ENCODE measurements at regions not wholly inside any gene's neighbourhood (a gene's known extent, or its start where the extent isn't known, plus 50 kb on each side); places are given as distances from the start of the nearest gene placed in this dataset.
"Not testable (repeated sequence)": the region's sequence is repeated elsewhere in the genome, so short reads cannot be mapped to it uniquely, and the experiment has no call there.

DNA sequence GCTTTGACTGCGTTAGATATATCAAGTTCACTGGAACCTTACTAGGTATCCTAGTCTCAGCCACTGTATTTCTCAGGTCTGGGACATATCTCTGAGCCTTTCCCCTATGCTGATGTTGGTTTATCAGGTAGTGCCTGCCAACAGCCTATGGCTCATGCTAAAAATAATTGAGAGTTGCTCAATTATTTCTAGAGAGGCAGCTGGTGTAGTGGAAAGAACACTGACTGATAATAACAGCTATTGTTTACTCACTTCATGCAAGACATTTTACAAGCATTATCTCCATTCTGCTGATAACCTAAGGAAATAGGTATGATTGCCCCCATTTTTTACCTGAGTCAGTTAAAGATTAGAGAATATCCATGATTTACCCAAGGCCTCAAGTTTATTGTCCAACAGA lies 231.4 kb downstream of the LRRN1 start:
- DNase-seq: no peak

DNA sequence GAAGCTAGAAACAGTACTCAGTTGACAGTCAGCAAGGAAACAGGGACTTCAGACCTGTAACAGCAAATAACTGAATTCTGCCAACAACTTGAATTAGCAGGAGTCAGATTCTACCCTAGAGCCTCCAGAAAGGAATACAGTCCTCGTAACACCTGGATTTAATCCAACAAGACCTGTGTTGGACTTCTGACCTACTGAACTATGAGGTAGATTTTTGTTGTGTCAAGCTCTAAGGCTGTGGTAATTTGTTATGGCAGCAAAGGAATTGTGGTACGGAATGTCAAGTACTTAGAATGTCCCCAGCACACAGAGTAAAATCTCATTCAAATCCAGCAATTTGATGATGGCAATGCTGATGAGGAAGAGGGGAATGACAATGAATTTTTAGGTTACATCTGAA lies 234.1 kb downstream of the LRRN1 start:
- no peak for DNase-seq

DNA sequence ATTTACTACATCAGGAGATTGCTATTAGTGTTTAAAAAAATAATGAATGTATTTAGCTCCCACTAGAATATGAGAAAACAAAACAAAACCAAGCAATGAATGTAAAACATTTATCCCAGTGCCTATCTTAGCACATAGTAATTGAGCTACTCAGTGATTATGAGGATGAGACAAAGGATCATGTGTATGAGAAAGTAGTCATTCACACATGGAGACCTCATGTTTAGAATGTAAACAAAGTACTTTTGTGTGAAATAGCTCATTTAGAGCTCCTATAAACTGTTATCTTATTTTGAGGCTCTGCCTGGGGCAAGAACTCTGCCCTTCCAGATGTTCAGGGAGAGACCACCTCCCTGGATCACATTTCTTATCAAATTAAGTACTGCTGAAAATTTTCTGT lies 236.8 kb downstream of the LRRN1 start:
- no peak for DNase-seq

DNA sequence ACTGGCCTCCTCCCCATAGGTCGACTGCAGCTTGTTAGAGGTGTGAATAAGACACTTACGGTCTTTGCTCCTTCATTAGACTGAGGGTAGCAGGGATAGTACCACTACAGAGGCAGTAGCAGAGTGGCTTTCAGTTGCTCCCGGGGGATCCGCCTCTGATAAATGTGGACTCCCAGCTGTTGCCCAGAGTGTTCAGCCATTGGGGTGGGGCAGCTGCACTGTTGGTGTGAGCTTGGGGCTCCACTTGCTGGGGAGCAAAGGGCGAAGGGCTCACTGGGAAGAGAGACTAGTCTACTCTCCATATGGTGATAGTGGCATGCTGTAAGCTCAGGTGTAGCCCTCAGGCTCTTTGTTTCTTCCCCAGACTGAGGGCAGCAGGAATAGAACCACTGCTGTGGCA lies 239.1 kb downstream of the LRRN1 start:
- DNase-seq: no peak

DNA sequence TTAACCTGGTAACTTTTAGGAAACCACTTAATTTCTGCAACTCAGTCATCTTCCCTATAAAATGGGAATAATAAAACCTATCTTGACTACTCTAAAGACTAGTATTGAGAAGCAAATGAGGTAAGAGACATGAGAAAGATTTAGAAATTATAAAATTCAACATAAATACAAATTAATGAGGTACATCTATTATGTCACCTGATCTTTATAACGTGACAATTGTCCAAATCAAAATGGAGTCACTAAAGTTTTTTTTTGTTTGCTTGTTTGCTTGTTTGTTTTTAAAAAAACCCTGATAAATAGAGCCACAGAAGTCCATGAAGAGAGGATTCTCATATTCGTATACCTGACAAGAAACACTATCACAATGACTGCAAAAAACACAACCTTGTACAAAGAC lies 242.8 kb downstream of the LRRN1 start:
- DNase-seq: no peak

DNA sequence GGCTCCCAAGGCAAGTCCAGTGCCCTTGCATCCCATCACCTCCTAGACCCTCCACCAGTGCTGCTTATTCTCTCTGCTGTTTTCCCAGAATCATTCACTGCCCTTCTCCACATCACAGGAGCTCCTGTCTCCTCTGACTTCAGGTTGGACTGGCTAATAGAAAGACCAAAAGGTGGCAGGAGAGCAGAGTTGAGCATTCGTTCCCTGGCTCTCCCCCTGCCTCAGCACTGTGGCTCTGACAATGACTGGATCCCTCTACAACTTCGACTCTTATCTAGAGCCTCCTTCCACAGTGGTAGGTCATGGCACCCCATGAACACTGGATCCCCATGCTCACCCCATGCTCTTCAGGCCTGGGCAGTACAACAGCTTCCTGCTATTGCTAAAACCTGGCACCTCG lies 243.6 kb downstream of the LRRN1 start:
- DNase-seq: no peak

DNA sequence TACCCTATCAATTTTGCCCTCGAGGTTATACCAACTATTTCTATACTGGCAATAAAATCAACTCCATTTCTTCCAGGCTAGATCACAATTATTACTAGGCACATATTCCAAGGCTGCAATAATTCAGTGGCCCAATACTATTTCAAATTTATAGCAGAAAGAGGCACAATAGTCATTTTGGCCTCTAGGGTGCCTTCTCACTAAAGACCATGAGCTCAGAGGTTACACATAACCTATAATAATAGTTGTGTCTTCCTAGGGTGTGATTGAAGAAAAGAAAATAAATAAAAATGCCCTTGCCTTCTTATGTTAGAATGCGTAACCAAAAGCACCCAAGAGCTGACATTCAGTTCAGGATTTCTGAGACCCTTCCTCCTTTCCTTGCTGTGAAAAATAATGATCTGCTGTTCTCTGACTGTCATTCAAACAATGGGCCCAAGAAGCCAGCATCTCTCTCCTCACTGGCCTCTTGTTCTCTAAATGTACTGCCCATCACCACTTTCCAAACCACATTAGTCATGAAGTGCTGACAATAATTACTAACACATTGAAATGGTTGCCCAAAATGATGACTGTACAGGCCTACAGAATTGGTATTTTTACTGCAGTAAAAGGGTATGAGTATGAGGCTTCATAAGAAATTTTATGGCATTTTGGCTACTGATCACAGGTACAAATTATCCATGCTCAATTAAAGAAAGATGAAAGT lies 244.8 kb downstream of the LRRN1 start:
- no peak for DNase-seq

DNA sequence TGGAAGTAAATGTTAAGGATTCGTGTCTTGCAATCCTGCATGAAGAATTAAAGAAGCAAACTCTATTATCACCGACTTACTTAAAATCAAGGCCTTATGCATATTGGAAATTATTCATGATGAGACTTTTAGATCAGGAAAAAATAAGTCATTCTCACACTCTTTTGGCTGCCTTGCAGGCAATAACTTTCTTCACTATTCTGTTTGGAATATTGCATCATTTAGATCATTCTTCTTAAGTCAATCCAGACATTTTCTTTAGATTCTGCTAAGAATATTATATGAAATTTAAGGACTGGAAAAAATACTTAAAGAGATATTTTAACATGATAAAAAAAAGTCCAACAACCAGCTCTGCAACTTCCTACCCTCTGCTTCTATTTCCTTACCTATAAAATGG lies 245.4 kb downstream of the LRRN1 start:
- no peak for DNase-seq

DNA sequence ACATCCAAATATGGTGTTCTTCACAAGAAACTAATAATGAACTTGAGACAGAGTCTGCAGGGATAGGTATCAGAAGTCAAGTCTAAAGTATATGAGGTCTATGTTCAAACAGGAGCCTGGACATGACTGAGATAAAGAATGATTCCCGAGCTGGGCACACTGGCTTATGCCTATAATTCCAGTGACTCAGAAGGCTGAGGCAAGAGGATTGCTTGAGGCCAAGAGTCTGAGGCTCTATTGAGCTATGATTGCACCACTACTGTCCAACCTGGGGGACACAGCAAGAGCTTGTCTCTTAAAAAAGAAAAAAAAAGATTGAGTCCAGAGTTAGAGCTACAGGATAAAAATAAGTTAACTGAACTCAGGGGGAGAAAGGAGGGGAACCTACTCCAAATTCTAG lies 246.5 kb downstream of the LRRN1 start:
- DNase-seq: no peak

DNA sequence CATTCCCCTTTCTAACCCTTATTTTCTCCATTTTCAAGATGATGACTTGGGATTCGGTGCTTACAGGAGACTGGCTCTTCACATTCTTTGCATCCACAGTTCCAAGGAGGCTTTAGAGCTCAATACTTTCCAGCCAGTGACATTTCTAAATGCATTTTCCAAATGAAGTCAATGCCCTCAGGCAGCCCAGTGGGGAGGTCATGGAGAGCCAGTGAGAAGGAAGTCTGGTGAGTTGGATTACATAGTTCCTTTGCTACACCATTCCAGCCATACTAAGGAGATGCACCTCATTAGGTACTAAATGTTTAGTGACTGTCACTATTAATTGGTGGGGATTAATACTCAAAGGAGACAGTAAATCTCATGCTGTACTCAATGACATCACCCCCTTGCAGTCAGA lies 248.1 kb downstream of the LRRN1 start:
- no peak for DNase-seq

DNA sequence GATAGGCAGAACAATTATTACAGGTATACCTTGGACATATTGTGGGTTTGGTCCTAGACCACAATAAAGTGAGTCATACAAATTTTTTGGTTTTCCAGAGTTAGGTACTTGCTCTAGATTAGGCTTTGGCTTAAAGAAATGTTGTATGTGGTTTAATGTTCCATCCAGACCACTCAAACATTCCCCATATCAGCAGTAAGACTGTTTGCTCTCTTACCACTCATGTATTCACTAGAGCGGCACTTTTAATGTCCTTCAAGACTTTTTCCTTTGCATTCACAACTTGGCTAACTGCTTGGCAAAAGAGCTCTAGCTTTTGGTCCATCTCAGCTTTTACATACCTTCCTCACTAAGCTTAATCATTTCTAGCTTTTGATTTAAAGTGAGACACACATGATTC lies 250.5 kb upstream of the SETMAR start:
- DNase-seq: no peak

DNA sequence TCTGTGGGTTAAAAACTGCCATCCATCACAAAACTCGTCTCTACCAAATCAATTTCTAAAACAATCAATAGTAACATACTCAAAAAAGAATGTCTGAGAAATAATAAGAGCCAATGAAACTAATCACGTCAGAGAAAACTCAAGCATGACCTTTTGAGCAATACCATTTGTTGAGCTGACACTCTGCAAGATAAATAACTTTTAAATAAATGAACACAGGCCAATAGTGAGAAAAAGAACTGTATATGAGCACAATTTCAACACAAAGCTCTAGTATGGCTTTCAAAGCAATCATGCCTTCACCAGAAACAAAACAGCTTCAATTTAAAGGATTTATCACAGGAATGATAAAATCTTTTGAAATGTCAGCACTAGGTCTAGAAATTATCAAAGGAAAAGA lies 249.2 kb upstream of the SETMAR start:
- DNase-seq: no peak

DNA sequence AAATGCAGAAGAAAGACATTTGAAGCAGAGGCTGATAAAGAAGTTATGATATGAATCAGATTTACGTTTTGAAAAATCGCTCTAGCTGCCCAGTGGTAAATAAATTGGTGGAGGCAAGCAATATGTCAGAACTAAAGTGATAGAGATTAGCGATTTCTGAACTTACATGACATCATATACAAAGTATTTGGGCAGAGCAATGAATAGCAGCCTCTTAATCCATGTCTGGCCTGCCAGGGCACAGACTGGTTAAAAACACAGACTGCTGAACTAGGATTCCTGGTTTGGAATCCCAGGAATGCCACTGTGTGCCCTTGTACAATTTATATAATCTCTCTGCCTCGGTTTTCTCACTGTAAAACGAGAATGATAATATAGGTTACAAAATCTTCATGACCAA lies 243.1 kb upstream of the SETMAR start:
- DNase-seq: peak; percentile 28

DNA sequence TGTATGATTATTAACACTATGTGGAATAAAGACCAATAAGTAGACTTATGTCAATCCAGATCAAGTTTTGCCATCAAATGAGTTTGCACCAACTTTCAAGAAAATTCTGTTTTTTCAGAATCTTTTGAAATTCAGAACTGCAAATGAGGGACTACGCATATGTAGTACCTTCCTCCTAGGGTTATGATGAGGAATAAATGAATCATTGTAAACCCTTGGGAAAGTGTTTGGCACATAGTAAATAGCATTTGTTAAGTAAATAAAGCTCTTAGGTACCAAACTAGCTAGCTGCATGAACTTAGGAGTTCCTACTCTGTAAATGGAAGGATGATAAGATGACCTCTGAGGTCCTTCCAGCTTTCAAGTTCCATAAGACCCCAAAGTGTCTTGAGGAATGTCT lies 242.6 kb upstream of the SETMAR start:
- DNase-seq: no peak

DNA sequence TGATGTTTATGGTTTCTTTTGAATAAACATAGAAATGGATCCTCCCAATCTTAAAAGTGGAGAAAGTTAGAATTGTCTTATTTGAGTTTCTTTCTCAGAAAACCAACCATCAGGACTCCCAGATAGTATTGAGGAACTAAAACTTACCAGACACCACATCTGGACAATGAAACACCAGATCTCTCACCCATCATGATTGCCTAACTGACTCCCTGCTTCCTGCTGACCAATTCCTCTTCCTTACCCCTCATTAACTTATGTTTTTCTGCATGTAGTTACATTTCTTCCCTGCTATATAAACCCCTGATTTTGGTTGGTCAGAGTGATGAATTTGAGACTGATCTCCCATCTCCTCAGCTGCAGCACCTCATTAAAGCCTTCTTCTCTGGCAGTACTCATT lies 242.0 kb upstream of the SETMAR start:
- DNase-seq: no peak

DNA sequence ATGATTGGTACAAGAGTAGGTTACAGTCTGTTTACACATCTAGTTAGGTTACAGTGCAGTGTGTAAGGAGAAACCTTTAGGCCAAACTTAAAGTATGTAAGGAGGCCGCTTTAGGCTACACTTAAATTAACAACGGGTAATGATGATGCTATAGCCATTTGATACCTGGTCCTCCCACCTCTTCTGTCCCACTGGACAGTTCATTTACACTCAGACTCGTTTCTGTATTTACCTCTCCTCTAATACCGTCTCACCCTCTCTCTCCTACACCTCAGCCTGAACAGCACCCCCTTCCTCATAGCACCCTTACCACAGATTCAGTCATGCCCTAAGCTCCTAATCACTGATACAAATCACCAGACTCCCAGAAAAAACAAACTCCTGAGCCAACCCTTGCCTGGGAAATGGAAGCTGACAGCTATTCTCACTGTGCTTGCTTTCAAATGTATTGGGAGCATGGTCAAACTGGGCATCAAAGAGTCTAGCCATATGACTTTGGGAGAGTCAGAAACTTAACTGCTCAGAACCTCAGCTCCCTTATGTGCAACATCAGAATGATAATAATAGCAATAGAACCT lies 241.3 kb upstream of the SETMAR start:
- DNase-seq: no peak

DNA sequence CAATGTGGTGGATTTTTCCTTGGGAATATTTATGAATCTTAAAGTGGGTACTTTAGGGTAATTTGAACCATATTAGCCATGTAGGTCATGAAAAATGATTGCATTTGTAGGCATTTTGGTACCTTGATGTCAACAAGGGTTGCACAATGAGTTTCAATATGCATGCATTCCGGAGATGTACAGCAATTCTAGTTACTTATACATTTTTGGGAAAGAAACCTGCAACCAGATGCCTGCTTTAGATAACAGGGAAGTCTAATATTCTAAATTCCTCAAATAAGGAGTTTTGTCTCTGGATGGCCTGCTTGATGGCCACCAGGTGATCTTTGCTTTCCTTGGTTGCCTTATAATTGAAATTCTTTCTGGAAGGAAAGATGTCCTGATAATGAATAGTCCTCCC lies 240.5 kb upstream of the SETMAR start:
- no peak for DNase-seq

DNA sequence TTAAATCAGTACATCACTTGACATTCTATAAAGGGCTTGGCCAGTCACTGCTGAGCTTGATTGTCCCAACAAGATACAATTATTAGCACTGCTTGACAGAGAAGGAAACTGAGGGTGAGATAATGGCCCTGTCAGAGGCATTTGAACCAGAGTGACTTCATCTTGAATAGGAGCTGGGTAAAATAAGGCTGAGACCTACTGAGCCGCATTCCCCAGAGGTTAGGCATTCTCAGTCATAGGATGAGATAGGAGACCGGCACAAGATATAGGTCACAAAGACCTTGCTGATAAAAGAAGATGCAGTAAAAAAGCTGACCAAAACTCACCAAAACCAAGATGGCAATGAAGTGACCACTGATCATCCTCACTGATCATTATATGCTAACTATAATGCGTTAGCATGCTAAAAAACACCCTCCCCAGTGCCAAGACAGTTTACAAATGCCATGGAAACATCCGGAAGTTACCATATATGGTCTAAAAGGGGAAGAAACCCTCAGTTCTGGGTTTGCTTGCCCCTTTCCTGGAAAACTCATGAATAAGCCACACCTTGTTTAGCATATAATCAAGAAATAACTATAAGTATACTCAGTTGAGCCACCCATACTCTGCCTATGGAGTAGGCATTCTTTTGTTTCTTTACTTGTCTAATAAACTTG lies 239.1 kb upstream of the SETMAR start:
- DNase-seq: no peak

DNA sequence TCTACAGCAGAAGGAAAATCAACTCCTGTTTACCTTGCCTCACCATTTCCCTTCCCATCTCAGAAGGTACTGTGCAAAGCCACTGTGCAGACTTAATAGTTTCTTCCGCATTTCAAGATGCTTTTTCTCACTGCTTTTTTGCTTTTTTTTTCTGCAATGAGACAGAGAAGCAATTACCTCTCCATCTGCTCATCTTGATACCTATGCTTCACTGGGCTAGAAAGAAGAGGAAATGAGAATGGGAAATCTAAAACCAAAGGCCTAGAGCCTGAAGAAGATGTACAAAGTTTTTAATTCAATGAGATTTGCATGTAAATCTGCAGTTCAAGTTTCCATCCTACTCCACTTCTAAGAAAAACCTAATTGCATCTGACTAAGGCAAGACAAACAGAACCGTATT lies 238.1 kb upstream of the SETMAR start:
- DNase-seq: no peak

DNA sequence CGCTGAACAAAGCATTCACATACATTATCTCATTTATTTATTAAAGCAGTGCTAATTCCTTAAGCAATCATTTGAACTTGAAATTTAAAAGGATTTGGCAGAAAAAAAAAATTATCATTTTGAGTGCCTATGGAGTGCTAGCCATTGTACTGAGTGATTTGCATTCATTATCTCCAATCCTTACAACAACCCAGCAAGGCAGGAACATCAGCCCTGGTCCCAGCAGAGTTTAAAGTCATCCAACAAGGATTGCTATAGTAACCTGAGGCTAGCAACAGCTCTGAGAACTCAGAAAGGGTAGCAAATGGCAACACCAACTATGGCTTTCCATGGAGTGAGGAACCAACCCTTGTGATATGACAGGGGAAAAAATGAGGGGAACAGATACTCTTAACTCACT lies 237.6 kb upstream of the SETMAR start:
- DNase-seq: no peak

DNA sequence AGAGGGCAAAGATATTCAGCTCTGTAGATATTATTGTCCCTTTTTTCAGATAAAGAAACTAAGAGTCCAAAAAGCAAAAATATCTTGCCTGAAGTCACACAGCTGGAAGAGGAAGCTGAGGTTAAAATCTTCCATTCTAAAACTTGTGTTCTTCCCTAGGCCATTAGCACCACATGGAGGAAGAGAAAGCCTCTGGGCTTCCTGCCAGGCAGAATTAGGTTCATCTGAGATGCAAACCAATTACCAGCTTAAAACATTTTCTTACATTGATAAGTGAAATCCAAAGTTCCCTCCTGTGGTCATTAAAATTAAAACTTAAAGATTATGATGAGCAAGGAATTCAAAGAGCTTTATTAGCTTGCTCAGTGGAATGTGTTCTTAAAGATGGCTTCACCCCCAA lies 235.3 kb upstream of the SETMAR start:
- DNase-seq: no peak

DNA sequence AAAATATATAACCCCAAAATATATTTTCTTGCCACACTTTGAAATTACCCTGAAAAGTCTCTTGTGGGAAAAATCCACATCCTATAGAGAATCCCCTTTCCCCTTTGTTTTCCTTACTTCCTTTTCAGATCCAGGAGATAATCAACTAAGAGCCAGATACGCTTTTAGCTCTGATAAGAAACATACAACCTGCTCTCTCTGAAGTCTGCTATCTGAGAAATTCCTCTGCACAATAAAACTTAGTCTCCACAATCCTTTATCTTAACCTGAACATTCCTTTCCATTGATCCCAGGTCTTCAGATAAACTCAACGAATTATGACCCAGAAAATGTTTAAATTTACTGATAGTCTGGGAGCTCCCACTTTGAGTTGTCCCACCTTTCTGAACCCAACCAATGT lies 233.4 kb upstream of the SETMAR start:
- no peak for DNase-seq

DNA sequence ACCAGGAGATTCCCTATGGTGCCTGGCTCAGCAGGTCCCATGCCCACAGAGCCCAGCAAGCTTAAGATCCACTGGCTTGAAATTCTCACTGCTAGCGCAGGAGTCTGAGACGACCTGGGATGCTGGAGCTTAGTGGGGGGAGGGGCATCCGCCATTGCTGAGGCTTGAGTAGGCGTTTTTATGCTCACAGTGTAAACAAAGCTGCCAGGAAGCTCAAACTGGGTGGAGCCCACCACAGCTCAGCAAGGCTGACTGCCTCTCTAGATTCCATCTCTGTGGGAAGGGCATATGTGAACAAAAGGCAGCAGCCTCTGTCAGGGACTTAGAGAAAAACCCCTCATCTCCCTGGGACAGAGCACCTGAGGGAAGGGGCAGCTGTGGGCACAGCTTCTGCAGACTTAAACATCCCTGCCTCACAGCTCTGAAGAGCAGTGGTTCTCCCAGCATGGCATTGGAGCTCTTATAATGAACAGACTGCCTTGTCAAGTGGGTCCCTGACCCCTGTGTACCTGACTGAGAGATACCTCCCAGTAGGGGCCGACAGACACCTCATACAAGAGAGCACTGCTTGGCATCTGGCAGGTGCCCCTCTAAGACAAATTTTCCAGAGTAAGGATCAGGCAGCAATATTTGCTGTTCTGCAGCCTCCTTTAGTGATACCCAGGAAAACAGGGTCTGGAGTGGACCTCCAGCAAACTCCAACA lies 231.5 kb upstream of the SETMAR start:
- DNase-seq: no peak

DNA sequence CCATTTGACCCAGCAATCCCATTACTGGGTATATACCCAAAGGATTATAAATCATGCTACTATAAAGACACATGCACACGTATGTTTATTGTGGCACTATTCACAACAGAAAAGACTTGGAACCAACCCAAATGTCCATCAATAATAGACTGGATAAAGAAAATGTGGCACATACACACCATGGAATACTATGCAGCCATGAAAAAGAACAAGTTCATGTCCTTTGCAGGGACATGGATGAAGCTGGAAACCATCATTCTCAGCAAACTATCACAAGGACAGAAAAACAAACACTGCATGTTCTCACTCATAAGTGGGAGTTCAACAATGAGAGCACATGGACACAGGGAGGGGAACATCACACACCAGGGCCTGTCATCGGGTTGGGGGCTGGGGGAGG lies 225.9 kb upstream of the SETMAR start:
- DNase-seq: not testable (repeated sequence)

Measured in activated CD4-positive, alpha-beta T cell treated with anti-CD3 and anti-CD28 coated beads, Interleukin-2, amount 50 U/mL, for 16 hours (primary cell).